ENCODE measurements at regions not wholly inside any gene's neighbourhood (a gene's known extent, or its start where the extent isn't known, plus 50 kb on each side); places are given as distances from the start of the nearest gene placed in this dataset.

DNA sequence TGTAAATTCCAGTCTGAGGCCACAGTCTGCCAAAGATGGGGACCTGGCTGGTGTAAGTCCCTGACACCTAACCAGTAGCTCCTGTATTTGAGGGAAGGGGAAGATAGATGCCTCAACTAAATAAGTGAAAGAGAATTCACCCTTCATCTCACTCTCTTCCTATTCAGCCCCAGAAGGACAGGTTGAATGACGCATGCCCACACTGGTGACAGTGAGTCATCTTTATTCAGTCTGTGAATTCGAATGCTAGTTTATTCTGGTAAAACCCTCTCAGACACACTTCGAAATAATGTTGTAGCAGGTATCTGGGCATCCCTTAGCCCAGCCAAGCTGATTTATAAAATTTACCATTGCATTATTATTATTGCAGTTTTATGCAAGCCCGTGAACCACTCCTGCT, 617.0 kb upstream of the PRMT6 start:
- ChIA-PET CTCF (ENCODE audit: unreplicated experiment) (no interaction called here), POLR2A (no interaction called here)
- H3K4me2 ChIP-seq (ENCODE audit: low read length): no peak overlapping the region
- no peaks in the 10 kb centered on the region for H3K36me3 ChIP-seq (ENCODE audit: insufficient read depth, low read length)
- H2AFZ ChIP-seq (ENCODE audit: low read length): no peak overlapping the region
- H3K9me3 ChIP-seq (ENCODE audit: low read length): no peaks in the 10 kb centered on the region
- BruUV-seq (replicated peaks): no TSS peak
- DNase-seq (ENCODE audit: low spot score): no peak
- H4K20me1 ChIP-seq (ENCODE audit: insufficient read depth, low read length): no peaks in the 10 kb centered on the region
- no peak overlapping the region for H3K27ac ChIP-seq (ENCODE audit: low read depth, low read length, poor library complexity, severe bottlenecking)
- no peaks in the 10 kb centered on the region for H3K4me1 ChIP-seq (ENCODE audit: insufficient read depth, low read length, poor library complexity, severe bottlenecking)
- no peaks in the 10 kb centered on the region for H3K79me2 ChIP-seq (ENCODE audit: insufficient read depth, low read depth, low read length)
- intact Hi-C loops (cut with micrococcal nuclease; ENCODE audit: unreplicated experiment): no loop called here
- TF ChIP-seq EZH2phosphoT487 (IDR thresholded peaks at IDR 0.05; ENCODE audit: borderline replicate concordance, low read depth, low read length): no peak
- TF ChIP-seq, protein P1, sequence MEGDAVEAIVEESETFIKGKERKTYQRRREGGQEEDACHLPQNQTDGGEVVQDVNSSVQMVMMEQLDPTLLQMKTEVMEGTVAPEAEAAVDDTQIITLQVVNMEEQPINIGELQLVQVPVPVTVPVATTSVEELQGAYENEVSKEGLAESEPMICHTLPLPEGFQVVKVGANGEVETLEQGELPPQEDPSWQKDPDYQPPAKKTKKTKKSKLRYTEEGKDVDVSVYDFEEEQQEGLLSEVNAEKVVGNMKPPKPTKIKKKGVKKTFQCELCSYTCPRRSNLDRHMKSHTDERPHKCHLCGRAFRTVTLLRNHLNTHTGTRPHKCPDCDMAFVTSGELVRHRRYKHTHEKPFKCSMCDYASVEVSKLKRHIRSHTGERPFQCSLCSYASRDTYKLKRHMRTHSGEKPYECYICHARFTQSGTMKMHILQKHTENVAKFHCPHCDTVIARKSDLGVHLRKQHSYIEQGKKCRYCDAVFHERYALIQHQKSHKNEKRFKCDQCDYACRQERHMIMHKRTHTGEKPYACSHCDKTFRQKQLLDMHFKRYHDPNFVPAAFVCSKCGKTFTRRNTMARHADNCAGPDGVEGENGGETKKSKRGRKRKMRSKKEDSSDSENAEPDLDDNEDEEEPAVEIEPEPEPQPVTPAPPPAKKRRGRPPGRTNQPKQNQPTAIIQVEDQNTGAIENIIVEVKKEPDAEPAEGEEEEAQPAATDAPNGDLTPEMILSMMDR (conservative IDR thresholded peaks at IDR 0.05; ENCODE audit: low read length): no peak
- H3K4me3 ChIP-seq (ENCODE audit: low read depth, low read length, poor library complexity, severe bottlenecking): no peak overlapping the region
- no peaks in the 10 kb centered on the region for H3K9me2 ChIP-seq (ENCODE audit: insufficient read depth, low read length)

GRCh38 chr1:106447466-106447865, 609.0 kb upstream of the PRMT6 start:
- POLR2A ChIA-PET: no interaction called here
- H4K20me1 ChIP-seq (ENCODE audit: insufficient read depth, low read length): no peaks in the 10 kb centered on the region
- intact Hi-C loops (cut with micrococcal nuclease; ENCODE audit: unreplicated experiment): no loop called here
- H3K9me3 ChIP-seq (ENCODE audit: low read length): no peaks in the 10 kb centered on the region
- H3K36me3 ChIP-seq (ENCODE audit: insufficient read depth, low read length): no peaks in the 10 kb centered on the region
- H3K4me2 ChIP-seq (ENCODE audit: low read length): no peak overlapping the region
- no peaks in the 10 kb centered on the region for H3K4me1 ChIP-seq (ENCODE audit: insufficient read depth, low read length, poor library complexity, severe bottlenecking)
- no peak for TF ChIP-seq EZH2phosphoT487 (IDR thresholded peaks at IDR 0.05; ENCODE audit: borderline replicate concordance, low read depth, low read length)
- TF ChIP-seq, protein P1 (conservative IDR thresholded peaks at IDR 0.05; ENCODE audit: low read length): no peak
- no TSS peak for BruUV-seq (replicated peaks)
- no peak overlapping the region for H3K27ac ChIP-seq (ENCODE audit: low read depth, low read length, poor library complexity, severe bottlenecking)
- no peak overlapping the region for H3K4me3 ChIP-seq (ENCODE audit: low read depth, low read length, poor library complexity, severe bottlenecking)
- CTCF ChIA-PET (ENCODE audit: unreplicated experiment): no interaction called here
- no peaks in the 10 kb centered on the region for H3K9me2 ChIP-seq (ENCODE audit: insufficient read depth, low read length)
- no peaks in the 10 kb centered on the region for H3K79me2 ChIP-seq (ENCODE audit: insufficient read depth, low read depth, low read length)
- no peak for DNase-seq (ENCODE audit: low spot score)
- no peak overlapping the region for H2AFZ ChIP-seq (ENCODE audit: low read length)

- H2AFZ ChIP-seq (ENCODE audit: low read length): no peak overlapping the region
- H3K79me2 ChIP-seq (ENCODE audit: insufficient read depth, low read depth, low read length): no peaks in the 10 kb centered on the region
- DNase-seq (ENCODE audit: low spot score): no peak
- H3K4me2 ChIP-seq (ENCODE audit: low read length): no peak overlapping the region
- no peaks in the 10 kb centered on the region for H3K4me1 ChIP-seq (ENCODE audit: insufficient read depth, low read length, poor library complexity, severe bottlenecking)
- no peak overlapping the region for H3K4me3 ChIP-seq (ENCODE audit: low read depth, low read length, poor library complexity, severe bottlenecking)
- ChIA-PET CTCF (ENCODE audit: unreplicated experiment) (no interaction called here), POLR2A (interaction anchor here (0.8 kb wide), 1 partner anchor 217 kb away, joined by 4 read pairs; no protein-coding TSS in a partner anchor)
- BruUV-seq (replicated peaks): no TSS peak
- H3K27ac ChIP-seq (ENCODE audit: low read depth, low read length, poor library complexity, severe bottlenecking): no peak overlapping the region
- no peaks in the 10 kb centered on the region for H4K20me1 ChIP-seq (ENCODE audit: insufficient read depth, low read length)
- intact Hi-C loops (cut with micrococcal nuclease; ENCODE audit: unreplicated experiment): no loop called here
- TF ChIP-seq, protein P1 (conservative IDR thresholded peaks at IDR 0.05; ENCODE audit: low read length): no peak
- TF ChIP-seq EZH2phosphoT487 (IDR thresholded peaks at IDR 0.05; ENCODE audit: borderline replicate concordance, low read depth, low read length): no peak
- H3K36me3 ChIP-seq (ENCODE audit: insufficient read depth, low read length): no peaks in the 10 kb centered on the region
- no peaks in the 10 kb centered on the region for H3K9me3 ChIP-seq (ENCODE audit: low read length)
- H3K9me2 ChIP-seq (ENCODE audit: insufficient read depth, low read length): no peaks in the 10 kb centered on the region
Observed at GRCh38 chr1:106456832-106457231, 599.6 kb upstream of the PRMT6 start.

Measured in OCI-LY7 (cell line).